BE2C (cell line): ENCODE measurements at regions not wholly inside any gene's neighbourhood (a gene's known extent, or its start where the extent isn't known, plus 50 kb on each side); places are given as distances from the start of the nearest gene placed in this dataset.

Experiments
- DNase-seq: peaks from one replicate; pipeline ENCODE4 v3.0.0-alpha.2; 2020
- H3K27me3 ChIP-seq: fragments of 250-450 bp; sonication (Bioruptor Pico); 2 replicates; pipeline ENCODE4 v1.5.1; 2020; ENCODE audit warnings: mild to moderate bottlenecking
- H3K36me3 ChIP-seq: fragments of 250-450 bp; sonication (Bioruptor Pico); 2 replicates; pipeline ENCODE4 v1.5.1; 2020; ENCODE audit warnings: mild to moderate bottlenecking
- H3K4me1 ChIP-seq: fragments of 250-450 bp; sonication (Bioruptor Pico); 2 replicates; pipeline ENCODE4 v1.5.1; 2020
- H3K4me3 ChIP-seq: 2 replicates; pipeline ENCODE4 v1.5.1; 2011; ENCODE audit warnings: low read depth, low read length
- H3K9me3 ChIP-seq: fragments of 250-450 bp; sonication (Bioruptor Pico); 2 replicates; pipeline ENCODE4 v1.5.1; 2020
- CTCF ChIP-seq: IDR thresholded peaks from 2 replicates; pipeline ENCODE4 v1.5.1; 2012; ENCODE audit warnings: mild to moderate bottlenecking, low read depth, low read length

GRCh38 chr9:3161912-3162311, 318.0 kb upstream of the PUM3 start:
- DNase-seq = no peak
- no peaks in the 10 kb centered on the region for H3K27me3 ChIP-seq
- no peak for TF ChIP-seq CTCF
- no peaks in the 10 kb centered on the region for H3K4me1 ChIP-seq
- no peak overlapping the region for H3K4me3 ChIP-seq
- no peaks in the 10 kb centered on the region for H3K36me3 ChIP-seq
- H3K9me3 ChIP-seq = no peaks in the 10 kb centered on the region

GRCh38 chr9:3157011-3157410, 313.1 kb upstream of the PUM3 start:
- no peaks in the 10 kb centered on the region for H3K9me3 ChIP-seq

GRCh38 chr9:3151672-3152576, 308.0 kb upstream of the PUM3 start:
- no peaks in the 10 kb centered on the region for H3K4me1 ChIP-seq
- no peak for TF ChIP-seq CTCF
- H3K4me3 ChIP-seq = no peak overlapping the region
- no peak for DNase-seq
- H3K27me3 ChIP-seq = no peaks in the 10 kb centered on the region
- no peaks in the 10 kb centered on the region for H3K9me3 ChIP-seq
- H3K36me3 ChIP-seq = no peaks in the 10 kb centered on the region

More at GRCh38 chr9:3157011-3157410, 313.1 kb upstream of the PUM3 start:
- TF ChIP-seq CTCF = no peak
- DNase-seq = no peak
- no peak overlapping the region for H3K4me3 ChIP-seq
- H3K27me3 ChIP-seq = no peaks in the 10 kb centered on the region
- no peaks in the 10 kb centered on the region for H3K36me3 ChIP-seq
- no peaks in the 10 kb centered on the region for H3K4me1 ChIP-seq

GRCh38 chr9:3150074-3150473, 306.2 kb upstream of the PUM3 start:
- H3K27me3 ChIP-seq = no peaks in the 10 kb centered on the region
- no peaks in the 10 kb centered on the region for H3K36me3 ChIP-seq
- no peak for DNase-seq
- no peaks in the 10 kb centered on the region for H3K4me1 ChIP-seq
- no peaks in the 10 kb centered on the region for H3K9me3 ChIP-seq
- no peak for TF ChIP-seq CTCF
- H3K4me3 ChIP-seq = no peak overlapping the region

GRCh38 chr9:3138231-3139229, 294.6 kb upstream of the PUM3 start:
- Histone ChIP-seq H3K4me3 (no peak overlapping the region), H3K36me3 (no peaks in the 10 kb centered on the region), H3K4me1 (no peaks in the 10 kb centered on the region), H3K9me3 (no peaks in the 10 kb centered on the region), H3K27me3 (no peaks in the 10 kb centered on the region)
- DNase-seq = no peak
- no peak for TF ChIP-seq CTCF

- Histone ChIP-seq H3K36me3 (no peaks in the 10 kb centered on the region), H3K9me3 (no peaks in the 10 kb centered on the region), H3K4me1 (no peaks in the 10 kb centered on the region), H3K27me3 (no peaks in the 10 kb centered on the region), H3K4me3 (no peak overlapping the region)
- DNase-seq = no peak
- no peak for TF ChIP-seq CTCF
These were observed 293.4 kb upstream of the PUM3 start for GRCh38 chr9:3137347-3137695.
